HG03565 (cell line): ENCODE measurements at regions not wholly inside any gene's neighbourhood (a gene's known extent, or its start where the extent isn't known, plus 50 kb on each side); places are given as distances from the start of the nearest gene placed in this dataset.

Experiments used
- ATAC-seq: cut with Tn5 transposase; IDR thresholded peaks from one replicate; pipeline ENCODE4 v1.9.1; 2021; ENCODE audit warnings: mild to moderate bottlenecking, moderate library complexity; ENCODE audit not compliant: unreplicated experiment

DNA sequence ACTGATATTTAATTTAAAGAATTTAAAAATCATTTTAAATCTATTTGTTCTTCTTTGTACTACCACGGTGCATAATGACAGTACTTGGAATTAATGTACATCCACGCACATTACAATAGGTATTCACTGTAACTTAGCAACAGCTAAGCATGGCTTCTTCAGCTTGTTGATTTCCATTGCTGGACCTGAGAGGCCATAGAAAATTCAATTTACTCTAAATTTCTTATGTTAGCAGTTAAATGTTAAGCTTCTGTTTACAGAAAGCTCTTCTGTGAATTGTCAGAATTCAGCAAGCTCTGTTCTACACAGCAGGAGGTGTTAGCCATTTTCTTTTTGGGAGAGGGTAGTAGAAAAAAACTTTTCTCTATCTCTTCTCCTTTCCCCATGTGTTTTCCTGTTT, 1149.3 kb upstream of the CDH2 start:
- no peak for ATAC-seq

DNA sequence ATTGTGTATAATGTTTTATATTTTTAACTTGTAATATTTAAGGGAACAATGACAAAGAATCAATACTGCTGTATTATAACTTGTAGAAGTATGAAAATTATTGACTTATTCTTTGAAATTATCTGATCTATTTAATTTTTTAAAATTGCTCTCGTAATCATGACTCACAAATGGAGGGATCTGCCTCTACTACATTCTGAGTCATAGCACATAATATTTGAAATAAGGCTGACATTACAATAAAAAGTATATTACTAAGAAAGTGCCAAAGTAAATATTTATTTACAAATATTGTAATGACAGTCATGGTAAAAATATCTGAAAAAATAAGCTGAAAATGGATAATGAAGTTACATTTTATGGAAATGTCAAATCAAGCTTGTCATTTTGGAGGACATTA, 1144.6 kb upstream of the CDH2 start:
- ATAC-seq: no peak

DNA sequence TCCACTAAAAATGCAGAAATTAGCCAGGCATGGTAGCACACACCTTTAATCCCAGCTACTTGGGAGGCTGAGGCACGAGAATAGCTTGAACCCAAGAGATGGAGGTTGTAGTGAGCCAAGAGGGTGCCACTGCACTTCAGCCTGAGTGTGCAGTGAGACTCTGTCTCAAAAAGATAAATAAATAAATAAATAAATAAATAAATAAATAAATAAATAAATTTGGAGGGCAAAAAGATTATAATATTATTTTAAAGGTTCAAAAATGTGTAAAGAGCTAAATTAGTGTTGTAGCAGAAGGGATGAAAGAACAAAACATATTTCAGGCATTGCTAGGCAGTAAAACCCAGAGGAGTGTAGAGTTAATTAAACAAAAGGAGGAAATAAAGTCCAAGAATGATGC, 1136.4 kb upstream of the CDH2 start:
- no peak for ATAC-seq

DNA sequence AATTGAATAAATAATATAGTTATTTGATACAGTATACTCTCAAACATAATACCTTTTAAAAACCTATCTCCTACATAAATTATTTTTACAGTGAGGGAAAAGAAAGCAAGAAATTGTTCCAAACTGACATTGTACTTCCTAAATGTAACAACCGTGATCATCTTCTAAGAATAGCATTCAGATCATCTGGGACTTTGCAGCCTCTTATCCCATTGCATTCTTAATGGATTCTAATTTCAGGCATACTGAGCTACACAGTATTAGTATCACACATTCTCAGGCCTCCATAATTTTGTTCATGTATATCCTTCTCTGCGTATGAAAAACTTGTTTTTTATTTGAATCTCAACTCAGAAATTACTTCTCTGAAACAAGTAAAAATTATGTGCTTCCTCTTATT, 1134.7 kb upstream of the CDH2 start:
- no peak for ATAC-seq

DNA sequence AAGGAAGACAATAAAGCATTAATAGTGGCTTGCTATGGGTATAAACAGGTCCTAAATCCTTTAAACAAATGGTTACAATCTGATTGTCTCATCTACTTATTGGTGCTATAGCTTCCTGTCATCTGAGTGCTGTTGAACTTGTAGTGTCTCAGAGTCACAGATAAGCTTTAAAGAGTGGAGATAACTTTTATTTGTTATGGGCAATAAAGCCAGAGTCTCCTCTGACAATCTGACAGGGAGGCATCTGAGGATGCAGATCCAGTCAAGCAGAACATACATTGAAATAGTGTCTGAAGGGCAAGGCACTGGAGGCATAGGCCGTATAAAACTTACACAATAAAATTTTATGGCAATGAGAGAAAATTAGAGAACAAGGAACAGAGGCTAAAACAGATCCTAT, 1132.4 kb upstream of the CDH2 start:
- ATAC-seq: no peak

DNA sequence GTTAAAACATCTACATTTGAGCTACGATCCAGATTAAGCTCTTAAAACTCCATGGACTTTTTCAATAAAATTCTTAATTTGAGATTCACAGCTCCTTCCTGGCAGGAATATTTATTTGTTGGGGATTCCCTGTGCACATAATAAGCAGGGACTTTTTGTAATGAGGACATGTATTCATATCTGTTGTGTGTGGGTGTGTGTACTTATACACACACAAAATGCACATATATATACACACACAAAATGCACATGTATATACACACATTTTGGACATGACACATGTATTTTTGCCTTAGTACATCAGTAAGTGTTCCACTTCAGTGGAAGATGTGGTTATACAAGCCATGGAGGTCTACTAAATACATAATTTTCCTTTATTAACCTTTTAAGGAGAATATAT, 1131.1 kb upstream of the CDH2 start:
- no peak for ATAC-seq

DNA sequence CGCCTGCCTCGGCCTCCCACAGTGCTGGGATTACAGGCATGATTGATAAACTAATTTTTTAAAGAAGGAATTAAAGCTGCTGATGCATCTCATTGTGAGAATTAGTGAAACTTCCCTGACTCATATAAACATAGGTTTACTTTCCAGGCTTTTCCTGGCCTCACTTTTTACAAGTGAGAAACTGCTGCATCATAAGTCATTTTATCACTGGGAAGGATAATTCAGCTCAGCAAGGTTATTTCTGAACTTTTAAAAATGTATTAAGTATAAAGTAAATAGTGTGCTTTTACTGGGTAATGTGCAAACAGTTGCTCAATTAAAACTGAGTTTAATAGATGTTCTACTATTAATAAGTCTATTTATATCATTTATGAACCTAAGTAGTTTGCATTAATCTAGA, 1130.3 kb upstream of the CDH2 start:
- ATAC-seq: no peak

DNA sequence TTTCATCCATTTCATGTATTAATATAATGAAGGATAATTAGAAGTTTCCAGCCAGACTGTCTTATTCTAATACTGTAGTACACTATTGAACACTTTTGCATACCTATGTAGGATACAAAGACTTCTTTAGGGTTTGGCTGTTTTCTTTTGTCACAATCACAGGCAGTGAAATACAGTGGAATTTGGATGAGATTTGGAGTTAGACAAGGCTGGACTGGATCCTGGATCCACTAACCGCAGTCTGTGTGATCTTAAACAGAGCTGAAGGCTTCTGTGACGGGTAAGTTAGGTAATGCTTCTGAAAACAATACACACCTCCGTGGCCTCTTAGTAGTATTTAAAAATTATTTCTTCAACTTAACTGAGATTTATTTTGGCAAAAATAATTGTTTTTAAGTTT, 1128.6 kb upstream of the CDH2 start:
- ATAC-seq: no peak

DNA sequence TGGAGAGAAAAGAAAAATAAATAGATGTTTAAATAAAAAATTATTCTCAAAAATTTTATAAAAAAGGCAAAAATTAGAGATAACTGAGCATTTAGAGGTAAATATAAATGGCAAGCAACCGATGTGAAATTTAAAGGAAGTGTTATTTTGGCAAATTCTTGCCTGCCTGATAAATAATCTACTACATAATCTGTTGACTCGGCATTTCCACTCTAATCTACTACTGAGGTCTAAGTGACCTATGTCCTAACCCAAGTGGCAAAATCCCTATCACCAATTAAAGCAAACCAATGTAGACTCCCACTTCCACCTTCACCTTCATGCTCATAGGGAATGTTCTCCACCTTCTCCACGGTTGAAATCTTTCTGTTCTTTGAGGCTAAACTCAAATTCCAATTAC, 1124.1 kb upstream of the CDH2 start:
- ATAC-seq: no peak

DNA sequence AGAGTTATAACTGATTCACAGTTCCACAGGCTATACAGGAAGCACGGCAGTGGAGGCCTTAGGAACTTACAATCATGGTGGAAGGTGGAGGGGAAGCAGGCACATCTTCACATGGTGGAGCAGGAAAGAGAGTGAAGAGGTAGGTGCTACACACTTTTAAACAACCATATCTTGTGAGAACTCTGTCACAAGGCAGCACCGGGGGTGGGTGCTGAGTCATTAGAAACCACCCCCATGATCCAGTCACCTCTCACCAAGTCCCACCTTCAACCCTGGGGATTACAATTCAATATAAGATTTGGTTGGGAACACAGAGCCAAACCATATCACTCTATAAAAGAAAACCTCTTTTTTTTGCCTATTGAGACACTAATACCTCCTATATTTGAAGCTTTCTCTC, 1108.5 kb upstream of the CDH2 start:
- no peak for ATAC-seq

DNA sequence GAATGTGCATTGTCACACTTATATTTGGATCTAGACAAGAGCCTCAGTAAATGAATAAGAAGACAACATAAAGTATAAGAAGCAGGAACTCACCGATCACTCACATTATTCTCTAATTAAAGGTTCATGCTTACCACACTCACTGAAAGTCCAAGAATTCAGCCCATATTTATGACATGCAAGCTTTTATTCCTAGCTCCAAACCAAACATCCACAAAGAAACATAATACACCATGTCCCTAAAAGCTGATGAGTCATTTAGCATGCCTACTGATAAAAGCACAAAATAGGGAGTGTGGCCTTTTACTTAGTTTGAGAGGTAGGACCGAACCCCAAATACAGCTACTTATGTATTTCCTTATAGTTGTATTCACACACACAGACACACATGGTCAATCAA, 1094.6 kb upstream of the CDH2 start:
- no peak for ATAC-seq

DNA sequence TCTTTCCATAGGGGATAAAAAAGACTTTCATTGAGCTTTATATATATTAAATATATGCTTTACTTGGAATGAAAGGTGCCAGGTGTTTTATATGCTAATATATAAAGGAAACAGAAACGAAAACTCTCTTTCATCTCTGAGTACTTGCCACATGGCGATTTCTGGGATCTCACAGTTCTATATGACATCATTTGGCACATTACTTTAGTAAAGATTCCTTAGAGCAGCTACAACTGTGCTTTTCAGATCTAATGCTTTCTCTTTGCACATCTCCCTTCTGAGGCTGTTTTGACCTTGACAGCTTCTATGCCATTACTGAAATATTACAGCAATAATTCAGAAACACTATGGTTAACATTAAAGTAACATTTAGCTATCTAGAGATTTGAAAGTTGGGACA, 1082.9 kb upstream of the CDH2 start:
- no peak for ATAC-seq

DNA sequence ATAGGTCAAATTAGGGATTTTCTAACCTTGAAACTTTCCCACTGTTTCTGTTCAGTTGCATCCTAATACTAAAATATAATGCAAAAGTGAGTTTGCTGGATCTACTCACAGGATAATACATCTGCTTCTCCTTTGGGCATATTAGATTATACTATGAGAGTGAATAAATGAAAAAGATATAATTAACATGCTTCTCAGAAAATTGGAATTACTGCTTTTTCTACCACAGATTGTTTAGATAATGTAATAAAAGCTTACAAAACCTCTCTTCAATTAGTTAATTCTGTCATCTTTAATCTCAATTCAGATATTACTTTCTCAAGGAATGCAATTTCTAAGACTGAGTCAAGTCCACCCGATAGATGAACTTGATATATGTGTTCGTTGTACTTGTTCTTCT, 1077.2 kb upstream of the CDH2 start:
- ATAC-seq: no peak

DNA sequence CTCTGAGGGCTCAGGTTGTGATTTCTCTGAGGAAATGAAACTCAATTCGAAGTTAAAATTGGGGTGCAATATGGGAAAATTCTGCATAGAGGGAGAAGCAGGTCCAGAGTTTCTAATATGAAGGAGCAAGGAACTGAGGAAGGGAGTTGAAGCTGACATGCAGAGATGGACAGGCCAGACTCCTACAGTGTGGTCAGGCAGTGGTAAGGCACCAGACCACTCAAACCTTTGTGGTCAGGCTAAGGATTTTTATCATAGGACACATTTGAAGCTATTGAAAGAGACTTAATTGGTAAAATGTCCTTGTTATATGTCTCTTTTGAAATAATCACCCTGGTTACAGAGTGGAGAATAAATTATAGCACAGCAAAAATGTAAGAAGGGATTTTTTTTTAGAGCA, 1074.8 kb upstream of the CDH2 start:
- ATAC-seq: no peak

DNA sequence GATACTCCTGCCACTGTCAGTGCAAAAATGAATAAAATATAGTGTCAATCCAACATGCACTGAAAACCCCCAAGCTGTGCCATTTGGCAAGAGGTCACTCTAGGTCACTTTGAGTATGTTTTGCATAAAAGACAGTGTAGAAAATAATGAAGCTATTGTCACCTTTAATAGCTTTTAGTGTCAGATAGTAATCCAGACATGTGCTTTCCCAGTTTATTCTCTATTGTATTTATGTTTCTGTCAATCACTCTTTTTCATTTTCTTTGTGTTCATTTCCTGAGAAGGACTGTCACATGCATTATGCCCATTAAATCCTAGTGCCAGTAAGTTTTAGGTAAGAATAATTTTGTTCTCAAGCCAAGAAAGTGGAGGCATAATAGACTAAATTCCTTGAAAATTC, 1073.9 kb upstream of the CDH2 start:
- no peak for ATAC-seq

DNA sequence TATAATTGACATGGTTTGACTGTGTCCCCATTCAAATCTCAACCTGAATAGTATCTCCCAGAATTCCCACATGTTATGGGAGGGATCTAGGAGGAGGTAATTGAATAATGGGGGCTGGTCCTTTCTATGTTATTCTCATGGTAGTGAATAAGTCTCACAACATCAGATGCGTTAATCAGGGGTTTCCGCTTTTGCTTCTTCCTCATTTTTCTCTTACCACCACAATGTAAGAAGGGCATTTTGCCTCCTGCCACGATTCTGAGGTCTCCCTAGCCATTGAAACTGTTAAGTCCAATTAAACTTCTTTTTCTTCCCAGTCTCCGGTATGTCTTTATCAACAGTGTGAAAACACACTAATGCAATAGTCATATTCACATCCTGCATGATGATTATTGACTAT, 1073.3 kb upstream of the CDH2 start:
- no peak for ATAC-seq

DNA sequence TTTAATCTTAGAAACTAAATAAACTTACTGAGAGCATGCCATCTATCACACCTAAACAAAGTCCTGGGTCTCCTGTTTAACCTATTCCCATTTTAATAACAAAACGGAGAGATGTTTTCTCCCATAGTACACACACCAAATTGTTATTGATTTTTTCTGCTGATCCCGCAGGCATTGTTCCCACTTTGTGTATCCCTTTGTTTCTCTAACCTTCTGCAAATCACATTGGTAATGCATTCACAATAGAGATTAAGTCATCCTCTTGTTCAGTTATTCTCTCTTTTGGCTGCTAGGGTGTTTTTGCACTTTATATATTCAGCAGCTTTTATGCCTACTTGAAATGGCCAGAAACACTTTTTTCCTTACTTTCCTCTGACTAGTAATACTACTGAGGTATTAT, 1071.9 kb upstream of the CDH2 start:
- no peak for ATAC-seq

DNA sequence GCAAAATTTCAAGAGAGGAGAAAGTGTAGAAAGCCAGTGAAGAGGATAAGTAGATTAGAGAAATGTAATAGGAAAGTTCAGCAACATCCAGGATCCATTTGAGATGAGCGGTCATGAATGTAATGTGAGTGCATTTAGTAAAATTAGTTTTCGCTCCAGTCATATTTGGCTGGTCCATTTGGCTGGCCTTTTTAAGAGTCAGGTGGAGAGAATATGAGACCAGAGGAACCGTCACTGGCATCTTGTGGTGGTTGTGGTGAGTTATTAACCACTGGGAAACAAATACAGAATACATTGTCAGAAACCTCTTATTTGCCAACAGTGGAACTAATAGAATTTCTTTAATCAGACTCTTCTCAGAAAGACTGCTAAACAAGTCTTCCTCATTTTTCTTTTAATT, 1064.3 kb upstream of the CDH2 start:
- no peak for ATAC-seq

DNA sequence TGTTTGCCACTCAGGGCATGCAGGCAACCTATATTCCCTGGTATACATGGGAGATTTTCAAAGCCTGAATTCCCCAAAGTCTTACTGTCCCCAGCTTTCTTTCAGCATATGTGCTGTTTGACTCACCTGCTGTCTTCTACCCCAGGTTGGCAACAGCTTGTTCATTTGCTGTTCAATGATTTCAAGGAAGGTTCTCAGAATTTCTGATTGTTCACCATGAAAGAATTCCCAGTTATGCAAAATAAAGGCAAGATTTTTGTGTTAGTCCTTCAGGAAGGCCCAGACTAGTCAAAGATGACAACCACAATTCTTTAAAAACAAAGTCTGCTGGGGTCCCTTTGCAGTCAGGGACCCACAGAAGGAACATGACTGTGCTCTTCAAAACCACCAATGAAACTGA, 1057.8 kb upstream of the CDH2 start:
- no peak for ATAC-seq

DNA sequence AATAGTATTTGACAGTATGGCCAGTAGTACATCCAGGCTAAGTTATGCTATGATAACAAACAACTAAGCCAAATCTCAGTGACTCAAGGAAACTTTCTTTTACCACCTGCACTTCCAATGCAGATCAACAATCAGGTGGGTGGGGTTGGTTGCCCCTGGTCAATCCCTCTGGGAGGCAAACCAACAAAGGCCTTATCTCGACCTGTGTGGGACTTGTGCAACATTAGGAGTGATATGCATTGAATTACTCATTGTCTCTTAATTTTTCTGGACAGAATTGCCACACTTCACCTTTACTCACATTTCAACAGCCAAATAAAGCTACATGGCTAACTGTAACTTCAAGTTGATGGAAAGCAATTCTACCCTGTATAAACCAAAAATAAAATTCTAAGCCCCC, 1049.3 kb upstream of the CDH2 start:
- no peak for ATAC-seq

DNA sequence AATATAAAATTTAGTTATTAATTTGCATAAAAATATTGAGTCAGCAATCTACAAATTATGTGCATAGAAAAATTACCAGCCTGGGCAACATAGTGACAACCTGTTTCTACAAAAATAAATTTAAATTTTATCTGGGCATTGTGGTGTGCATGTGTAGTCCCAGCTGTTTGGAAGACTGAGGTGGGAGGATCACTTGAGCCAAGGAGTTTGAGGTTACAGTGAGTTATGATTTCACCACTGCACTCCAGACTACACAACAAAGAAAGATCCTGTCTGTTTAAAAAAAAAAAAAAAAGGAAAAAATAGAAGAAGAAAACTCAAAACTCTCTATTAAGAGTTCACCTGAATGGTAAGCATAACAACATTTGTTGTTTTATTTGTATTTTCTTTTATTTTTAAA, 1048.4 kb upstream of the CDH2 start:
- ATAC-seq: no peak

DNA sequence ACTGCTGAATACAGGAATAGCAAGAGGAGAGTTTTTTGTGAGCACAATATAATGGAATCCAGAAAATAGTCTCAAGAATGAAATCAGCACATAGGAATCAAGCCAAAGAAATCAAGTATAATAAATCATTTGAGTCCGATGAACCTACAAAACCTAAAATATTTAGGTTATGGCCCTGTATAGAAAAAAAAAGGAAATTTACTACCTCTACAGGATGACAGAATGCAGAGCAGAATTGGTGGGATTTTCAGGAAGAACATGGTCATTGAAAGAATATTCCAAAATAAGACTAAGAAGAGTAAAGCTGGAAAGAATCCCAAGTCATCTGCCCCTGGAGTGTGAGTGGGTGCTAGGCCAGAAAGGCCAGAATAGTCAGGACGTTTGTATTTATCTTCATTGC, 1041.2 kb upstream of the CDH2 start:
- ATAC-seq: no peak

DNA sequence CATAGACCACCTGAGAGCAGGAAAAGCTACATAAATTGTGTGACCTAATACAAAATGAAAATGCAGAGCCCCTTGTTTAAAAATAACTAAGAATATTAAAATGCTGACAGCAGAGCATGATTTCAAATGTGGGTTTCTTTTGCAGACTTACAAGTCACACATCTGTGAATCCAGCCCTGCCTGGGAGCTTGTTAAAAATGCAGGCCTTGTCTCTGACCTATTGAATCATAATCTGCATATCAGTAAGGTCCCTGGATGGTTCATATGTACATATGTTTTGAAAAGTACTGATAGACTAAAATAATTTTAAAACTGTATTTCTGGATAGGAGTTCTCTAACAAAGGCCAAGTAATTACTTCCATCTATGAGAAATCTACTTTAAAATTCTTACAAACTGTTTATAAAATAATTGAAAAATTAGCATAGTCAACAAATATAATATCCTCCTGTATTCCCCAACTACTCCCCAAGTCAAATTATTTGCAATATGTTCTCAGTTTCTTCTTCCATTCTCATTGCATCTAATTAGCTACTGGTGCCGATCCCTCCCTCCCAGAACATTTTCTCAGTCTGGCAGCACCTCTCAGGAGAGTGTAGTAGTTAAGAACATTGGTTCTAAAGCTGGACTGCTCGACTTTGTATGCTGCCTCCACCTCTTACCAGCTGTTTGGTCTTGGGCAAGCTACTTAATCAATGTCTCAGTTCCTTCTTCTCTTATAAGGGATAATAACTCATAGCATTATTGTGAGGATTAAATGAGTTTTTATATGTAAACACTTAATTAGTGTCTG, 1040.4 kb upstream of the CDH2 start:
- ATAC-seq: no peak
